WTC11 (cell line): ENCODE measurements at regions not wholly inside any gene's neighbourhood (a gene's known extent, or its start where the extent isn't known, plus 50 kb on each side); places are given as distances from the start of the nearest gene placed in this dataset.

ENCODE experiments used
- CREB1 ChIP-seq: sonication (generic); formaldehyde crosslinking; IDR thresholded peaks from 2 replicates; pipeline ENCODE4 v1.8.0; 2023; ENCODE audit warnings: mild to moderate bottlenecking, missing genetic modification reagents
- JUN ChIP-seq: sonication (generic); formaldehyde crosslinking; IDR thresholded peaks from 2 replicates; pipeline ENCODE4 v1.8.0; 2023; ENCODE audit warnings: mild to moderate bottlenecking, missing genetic modification reagents
- TF ChIP-seq, protein P1 (sequence below): fragments of 200-600 bp; IDR thresholded peaks from 2 replicates; pipeline ENCODE4 v1.8.0; 2022; ENCODE audit warnings: antibody characterized with exemption
- TF ChIP-seq, protein P2 (sequence below): fragments of 250-450 bp; sonication (Bioruptor Pico); IDR thresholded peaks from 2 replicates; pipeline ENCODE4 v1.8.0; 2021; ENCODE audit warnings: mild to moderate bottlenecking

DNA sequence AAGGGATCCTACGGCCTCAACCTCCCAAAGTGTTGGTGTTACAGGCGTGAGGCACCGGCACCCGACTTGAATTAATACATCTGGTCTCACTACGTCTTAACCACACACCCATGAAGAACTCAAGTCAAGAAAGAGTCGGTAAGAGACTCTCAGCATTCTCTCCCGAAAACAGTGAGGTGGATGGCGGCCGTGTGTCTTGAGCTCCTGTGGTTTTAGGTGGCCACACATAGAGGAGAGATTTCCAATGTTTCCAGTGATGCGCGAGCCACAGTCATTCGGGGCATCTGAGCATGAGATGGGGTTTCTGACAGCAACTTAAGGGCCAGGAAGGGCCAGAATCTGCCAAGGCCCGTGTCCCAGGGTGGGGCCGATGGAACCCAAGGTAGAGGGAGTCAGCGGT, 766.4 kb upstream of the DEFB115 start:
- TF ChIP-seq, protein P1, sequence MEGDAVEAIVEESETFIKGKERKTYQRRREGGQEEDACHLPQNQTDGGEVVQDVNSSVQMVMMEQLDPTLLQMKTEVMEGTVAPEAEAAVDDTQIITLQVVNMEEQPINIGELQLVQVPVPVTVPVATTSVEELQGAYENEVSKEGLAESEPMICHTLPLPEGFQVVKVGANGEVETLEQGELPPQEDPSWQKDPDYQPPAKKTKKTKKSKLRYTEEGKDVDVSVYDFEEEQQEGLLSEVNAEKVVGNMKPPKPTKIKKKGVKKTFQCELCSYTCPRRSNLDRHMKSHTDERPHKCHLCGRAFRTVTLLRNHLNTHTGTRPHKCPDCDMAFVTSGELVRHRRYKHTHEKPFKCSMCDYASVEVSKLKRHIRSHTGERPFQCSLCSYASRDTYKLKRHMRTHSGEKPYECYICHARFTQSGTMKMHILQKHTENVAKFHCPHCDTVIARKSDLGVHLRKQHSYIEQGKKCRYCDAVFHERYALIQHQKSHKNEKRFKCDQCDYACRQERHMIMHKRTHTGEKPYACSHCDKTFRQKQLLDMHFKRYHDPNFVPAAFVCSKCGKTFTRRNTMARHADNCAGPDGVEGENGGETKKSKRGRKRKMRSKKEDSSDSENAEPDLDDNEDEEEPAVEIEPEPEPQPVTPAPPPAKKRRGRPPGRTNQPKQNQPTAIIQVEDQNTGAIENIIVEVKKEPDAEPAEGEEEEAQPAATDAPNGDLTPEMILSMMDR: no peak
- TF ChIP-seq CREB1: no peak
- TF ChIP-seq, protein P2, sequence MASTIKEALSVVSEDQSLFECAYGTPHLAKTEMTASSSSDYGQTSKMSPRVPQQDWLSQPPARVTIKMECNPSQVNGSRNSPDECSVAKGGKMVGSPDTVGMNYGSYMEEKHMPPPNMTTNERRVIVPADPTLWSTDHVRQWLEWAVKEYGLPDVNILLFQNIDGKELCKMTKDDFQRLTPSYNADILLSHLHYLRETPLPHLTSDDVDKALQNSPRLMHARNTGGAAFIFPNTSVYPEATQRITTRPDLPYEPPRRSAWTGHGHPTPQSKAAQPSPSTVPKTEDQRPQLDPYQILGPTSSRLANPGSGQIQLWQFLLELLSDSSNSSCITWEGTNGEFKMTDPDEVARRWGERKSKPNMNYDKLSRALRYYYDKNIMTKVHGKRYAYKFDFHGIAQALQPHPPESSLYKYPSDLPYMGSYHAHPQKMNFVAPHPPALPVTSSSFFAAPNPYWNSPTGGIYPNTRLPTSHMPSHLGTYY (CRISPR knock-in tag): no peak
- TF ChIP-seq JUN (CRISPR knock-in tag): no peak
